GM10248 (cell line): ENCODE measurements at regions not wholly inside any gene's neighbourhood (a gene's known extent, or its start where the extent isn't known, plus 50 kb on each side); places are given as distances from the start of the nearest gene placed in this dataset.

Source experiments
- CTCF ChIA-PET: fragments of 300-600 bp; sonication (Branson Sonifier 250); formaldehyde crosslinking; extraction: SDS; loops from one replicate; lab custom pipeline; 2021; ENCODE audit warnings: antibody characterized with exemption; lab: Yijun Ruan, JAX
- POLR2A ChIA-PET: fragments of 350-650 bp; sonication (Branson Sonifier 250); formaldehyde crosslinking; extraction: SDS; loops from one replicate; lab custom pipeline; 2020; ENCODE audit warnings: antibody characterized with exemption; lab: Yijun Ruan, JAX
- DNase-seq: peaks from one replicate; pipeline ENCODE4 v3.0.0; 2012; ENCODE audit errors: extremely low spot score
- TF ChIP-seq, protein P1 (sequence below): IDR thresholded peaks from 2 replicates; pipeline ENCODE4 v1.5.1; 2012; ENCODE audit warnings: mild to moderate bottlenecking, low read depth; ENCODE audit errors: extremely low read depth, missing control alignments, control extremely low read depth

DNA sequence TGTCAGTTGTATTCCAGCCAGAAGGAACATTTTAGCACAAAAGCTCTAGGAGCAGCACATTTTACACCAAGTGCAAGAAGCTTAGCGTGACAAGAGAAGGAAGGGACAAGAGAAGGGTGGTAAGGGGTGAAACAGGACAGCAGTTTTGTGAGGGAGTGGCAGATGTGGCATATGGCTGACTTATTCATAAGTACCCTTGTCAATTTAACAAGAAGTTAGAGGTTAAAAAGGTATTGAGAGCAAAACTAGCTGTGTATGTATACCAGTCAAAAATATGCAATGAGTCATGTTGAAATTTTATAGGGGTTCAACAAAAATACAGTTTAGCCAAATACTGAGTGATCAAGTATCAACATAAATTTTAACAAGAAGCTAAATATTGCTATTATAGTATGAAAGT, 561.5 kb upstream of the POT1 start:
- CTCF ChIA-PET, result interaction anchor here (1.1 to 1.9 kb wide), 3 partner anchors 9 to 14 kb away, joined by 3 to 6 read pairs (median 3); no protein-coding TSS in a partner anchor

DNA sequence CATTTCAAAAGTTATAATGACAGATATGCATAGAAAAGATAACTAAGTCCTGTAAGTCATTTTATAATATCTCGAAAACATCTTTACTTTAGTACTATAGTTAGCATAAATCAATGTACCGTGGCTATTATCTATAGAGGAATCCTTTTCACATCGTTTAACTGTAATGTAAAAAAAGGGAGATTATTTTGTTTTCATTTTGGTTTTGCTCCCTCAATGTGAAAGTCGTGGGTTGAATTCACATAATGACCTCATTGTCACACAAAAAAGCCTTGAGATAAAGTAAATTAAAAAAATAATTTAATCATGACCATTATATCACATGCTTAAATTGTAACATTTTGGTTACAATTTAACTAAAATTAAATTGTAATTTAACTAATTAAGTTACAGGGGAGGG, 560.5 kb upstream of the POT1 start:
- TF ChIP-seq, protein P1, sequence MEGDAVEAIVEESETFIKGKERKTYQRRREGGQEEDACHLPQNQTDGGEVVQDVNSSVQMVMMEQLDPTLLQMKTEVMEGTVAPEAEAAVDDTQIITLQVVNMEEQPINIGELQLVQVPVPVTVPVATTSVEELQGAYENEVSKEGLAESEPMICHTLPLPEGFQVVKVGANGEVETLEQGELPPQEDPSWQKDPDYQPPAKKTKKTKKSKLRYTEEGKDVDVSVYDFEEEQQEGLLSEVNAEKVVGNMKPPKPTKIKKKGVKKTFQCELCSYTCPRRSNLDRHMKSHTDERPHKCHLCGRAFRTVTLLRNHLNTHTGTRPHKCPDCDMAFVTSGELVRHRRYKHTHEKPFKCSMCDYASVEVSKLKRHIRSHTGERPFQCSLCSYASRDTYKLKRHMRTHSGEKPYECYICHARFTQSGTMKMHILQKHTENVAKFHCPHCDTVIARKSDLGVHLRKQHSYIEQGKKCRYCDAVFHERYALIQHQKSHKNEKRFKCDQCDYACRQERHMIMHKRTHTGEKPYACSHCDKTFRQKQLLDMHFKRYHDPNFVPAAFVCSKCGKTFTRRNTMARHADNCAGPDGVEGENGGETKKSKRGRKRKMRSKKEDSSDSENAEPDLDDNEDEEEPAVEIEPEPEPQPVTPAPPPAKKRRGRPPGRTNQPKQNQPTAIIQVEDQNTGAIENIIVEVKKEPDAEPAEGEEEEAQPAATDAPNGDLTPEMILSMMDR, result no peak
- no peak for DNase-seq
- POLR2A ChIA-PET, result no interaction called here
- CTCF ChIA-PET, result interaction anchor here (1.9 kb wide), 1 partner anchor 10 kb away, joined by 6 read pairs; no protein-coding TSS in a partner anchor

More for the DNA sequence above, 561.5 kb upstream of the POT1 start:
- no peak for DNase-seq
- POLR2A ChIA-PET, result no interaction called here
- TF ChIP-seq, protein P1, result no peak

DNA sequence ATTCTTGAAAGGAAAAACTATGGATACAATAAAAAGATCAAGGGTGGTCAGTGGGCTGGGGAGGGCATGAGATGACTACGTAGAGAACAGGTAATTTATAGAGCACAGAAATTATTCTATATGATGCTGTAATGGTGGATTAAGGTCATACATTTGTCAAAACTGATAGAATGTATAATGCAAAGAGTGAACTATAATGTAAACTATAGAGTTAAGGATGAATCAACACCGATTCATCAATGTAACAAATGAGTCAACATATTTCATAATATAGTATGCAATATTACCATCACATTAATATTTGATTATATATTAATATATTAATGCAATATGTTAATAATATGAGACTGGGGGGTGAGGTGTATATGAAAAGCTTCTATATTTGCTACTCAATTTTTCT, 555.6 kb upstream of the POT1 start:
- ChIA-PET CTCF (no interaction called here), POLR2A (no interaction called here)
- DNase-seq, result no peak
- TF ChIP-seq, protein P1, result no peak

DNA sequence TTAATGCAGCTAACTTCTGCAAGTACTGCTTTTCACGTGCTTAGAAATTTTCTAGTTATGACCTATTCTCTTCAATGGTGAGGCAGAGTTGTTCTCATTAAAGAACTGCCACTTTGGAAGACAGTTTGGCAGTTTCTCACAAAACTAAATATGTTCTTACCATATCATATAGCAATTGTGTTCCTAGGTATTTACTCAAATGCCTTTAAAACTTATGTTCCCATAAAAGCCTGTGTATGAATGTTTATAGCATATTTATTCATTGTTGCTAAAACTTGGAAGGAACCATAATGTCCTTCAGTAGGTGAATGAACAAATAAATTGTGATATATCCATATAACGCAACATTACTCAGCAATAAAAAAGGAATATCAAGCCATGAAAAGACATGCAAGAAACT, 555.1 kb upstream of the POT1 start:
- TF ChIP-seq, protein P1, result no peak
- no peak for DNase-seq
- ChIA-PET CTCF (no interaction called here), POLR2A (no interaction called here)

DNA sequence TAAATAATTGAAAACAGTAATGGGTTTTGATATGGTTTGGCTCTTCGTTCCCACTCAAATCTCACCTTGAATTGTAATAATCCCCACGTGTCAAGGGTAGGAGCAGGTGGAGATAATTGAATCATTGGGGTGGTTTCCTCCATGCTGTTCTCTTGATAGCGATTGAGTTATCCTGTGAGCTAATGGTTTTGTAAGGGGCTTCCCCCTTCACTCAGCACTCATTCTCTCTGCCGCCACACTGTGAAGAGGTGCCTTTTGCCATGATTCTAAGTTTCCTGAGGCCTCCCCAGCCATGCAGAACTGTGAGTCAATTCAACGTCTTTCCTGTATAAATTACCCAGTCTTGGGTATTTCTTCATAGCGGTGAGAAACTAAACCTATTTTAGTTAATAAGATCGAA, 551.7 kb upstream of the POT1 start:
- CTCF ChIA-PET, result interaction anchor here (1.1 to 1.3 kb wide), 2 partner anchors 24 to 26 kb away, joined by 3 read pairs; no protein-coding TSS in a partner anchor
- TF ChIP-seq, protein P1, result no peak
- no peak for DNase-seq
- POLR2A ChIA-PET, result no interaction called here

DNA sequence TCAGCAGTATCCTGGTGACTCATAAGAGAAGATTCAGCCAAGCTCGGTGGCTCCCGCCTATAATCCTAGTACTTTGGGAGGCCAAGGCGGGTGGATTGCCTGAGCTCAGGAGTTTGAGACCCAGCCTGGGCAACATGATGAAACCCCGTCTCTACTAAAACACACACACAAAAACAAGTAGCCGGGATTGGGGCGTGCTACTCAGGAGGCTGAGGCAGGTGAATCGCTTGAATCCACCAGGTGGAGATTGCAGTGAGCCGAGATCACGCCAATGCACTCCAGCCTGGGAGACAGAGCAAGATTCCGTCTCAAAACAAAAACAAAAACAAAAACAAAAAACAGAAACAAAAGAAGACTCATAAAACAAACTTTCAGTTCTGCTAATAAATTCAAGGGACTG, 551.1 kb upstream of the POT1 start:
- TF ChIP-seq, protein P1, result no peak
- ChIA-PET CTCF (interaction anchor here (1.1 to 1.3 kb wide), 2 partner anchors 25 to 26 kb away, joined by 3 read pairs; no protein-coding TSS in a partner anchor), POLR2A (no interaction called here)
- no peak for DNase-seq
